Fibroblast of skin of scalp (primary cell): ENCODE measurements at regions not wholly inside any gene's neighbourhood (a gene's known extent, or its start where the extent isn't known, plus 50 kb on each side); places are given as distances from the start of the nearest gene placed in this dataset.
"Not testable (repeated sequence)": the region's sequence is repeated elsewhere in the genome, so short reads cannot be mapped to it uniquely, and the experiment has no call there.

Experiments used
- DNase-seq: peaks from one replicate; pipeline ENCODE4 v3.0.0-alpha.2; 2013

GRCh38 chr7:138169441-138169851 is 93.2 kb downstream of the AKR1D1 start:
- no peak for DNase-seq

- no peak for DNase-seq
These were observed 94.0 kb downstream of the AKR1D1 start for GRCh38 chr7:138170298-138170697.

- DNase-seq, result no peak
These were observed 94.9 kb downstream of the AKR1D1 start for GRCh38 chr7:138170959-138171703.

- no peak for DNase-seq
These were observed 97.3 kb downstream of the AKR1D1 start for GRCh38 chr7:138173548-138173947.

- no peak for DNase-seq
These were observed 99.8 kb downstream of the AKR1D1 start for GRCh38 chr7:138176060-138176459.

DNA sequence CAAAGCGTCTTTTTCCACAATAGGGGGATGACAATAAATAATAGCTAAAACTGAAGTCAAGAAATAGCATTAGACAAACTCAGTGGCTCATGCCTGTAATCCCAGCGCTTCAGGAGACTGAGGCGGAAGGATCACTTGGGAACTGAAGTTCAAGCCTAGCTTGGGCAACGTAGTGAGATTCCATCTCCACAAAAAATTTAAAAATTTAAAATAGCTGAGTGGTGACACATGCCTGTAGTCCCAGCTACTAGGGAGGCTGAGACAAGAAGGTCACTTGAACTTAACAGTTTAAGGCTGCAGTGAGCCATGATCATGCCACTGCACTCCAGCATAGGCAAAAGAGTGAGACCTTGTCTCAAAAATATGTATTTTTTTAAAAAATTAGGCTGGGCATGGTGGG is 107.9 kb downstream of the AKR1D1 start:
- DNase-seq, result no peak

GRCh38 chr7:138185132-138185908 is 109.1 kb downstream of the AKR1D1 start:
- DNase-seq, result no peak

DNA sequence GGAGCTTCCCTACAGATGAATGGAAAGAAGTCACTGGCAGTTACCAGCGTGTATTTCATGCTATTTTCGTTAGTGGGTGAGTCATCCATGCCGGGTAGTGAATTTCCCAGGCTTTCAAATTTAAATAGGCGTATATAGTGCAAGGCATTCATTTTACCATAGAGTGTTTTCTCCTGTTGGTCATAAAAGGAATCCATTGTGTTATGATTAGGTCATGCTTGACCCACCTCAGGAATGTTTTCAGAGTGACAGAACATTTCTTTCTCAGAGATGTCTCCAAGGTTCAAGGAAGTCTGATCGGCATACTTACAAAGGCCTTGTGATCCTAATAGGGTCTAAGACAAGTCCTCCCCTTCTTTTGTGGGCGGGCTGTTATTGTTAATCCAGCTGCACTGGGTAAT is 110.7 kb downstream of the AKR1D1 start:
- DNase-seq, result peak; percentile 35

GRCh38 chr7:138188290-138188858 is 112.1 kb downstream of the AKR1D1 start:
- no peak for DNase-seq

- DNase-seq, result no peak
These were observed 118.3 kb downstream of the AKR1D1 start for GRCh38 chr7:138194567-138194966.

GRCh38 chr7:138195151-138195571 is 118.9 kb downstream of the AKR1D1 start:
- DNase-seq, result no peak

DNA sequence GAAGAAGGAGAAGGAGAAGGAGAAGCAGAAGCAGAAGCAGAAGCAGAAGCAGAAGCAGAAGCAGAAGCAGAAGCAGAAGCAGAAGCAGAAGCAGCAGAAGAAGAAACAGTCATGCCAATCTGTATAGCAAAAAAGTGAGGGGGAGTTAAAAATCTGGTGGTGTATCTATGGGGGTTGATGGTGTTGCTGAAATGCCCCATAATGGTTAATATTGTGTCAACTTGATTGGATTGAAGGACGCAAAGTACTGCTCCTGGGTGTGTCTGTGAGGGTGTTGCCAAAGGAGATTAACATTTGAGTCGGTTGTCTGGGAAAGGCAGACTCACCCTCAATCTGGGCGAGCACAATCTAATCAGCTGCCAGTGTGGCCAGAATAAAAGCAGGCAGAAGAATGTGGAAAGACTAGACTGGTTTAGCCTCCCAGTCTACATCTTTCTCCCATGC is 120.3 kb downstream of the AKR1D1 start:
- not testable (repeated sequence) for DNase-seq

DNA sequence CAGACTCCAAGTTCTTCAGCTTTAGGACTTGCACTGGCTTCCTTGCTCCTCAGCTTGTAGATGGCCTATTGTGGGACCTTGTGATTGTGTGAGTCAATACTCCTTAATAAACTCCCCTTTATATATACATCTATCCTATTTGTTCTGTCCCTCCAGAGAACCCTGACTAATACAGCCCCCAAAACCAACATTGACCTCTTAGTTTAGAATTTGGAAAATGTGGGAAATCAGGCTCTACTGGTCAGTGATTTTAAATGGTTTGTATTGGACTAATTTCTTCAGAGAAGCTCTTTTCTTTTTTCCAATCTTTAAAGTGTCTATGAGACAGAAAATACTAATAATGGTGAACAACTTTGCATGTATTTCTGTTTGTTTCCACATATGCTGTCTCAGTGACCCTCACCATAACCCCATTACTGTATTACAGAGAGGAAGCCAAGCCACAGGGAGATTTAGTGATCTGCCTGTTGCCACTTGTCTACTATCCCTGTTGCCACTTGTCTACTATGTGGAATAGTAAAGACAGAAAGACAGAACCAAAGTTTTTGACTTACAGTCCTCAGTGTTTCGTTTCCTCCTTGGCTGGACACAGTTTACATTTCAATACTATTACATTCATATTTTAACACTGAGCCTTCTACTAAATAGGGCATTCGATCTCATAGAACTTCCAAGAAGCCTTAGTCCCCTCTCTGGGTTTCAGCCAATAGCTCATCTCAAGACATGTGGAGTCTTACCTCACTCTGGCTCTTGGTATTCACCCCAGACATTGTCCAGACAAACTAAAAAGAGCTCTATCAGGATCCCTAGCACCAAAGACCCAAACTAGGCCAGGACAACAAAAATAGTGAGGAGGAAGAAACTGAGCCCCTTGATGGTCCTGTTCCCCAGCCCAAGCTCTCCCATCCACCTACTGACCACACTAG is 121.0 kb downstream of the AKR1D1 start:
- no peak for DNase-seq

DNA sequence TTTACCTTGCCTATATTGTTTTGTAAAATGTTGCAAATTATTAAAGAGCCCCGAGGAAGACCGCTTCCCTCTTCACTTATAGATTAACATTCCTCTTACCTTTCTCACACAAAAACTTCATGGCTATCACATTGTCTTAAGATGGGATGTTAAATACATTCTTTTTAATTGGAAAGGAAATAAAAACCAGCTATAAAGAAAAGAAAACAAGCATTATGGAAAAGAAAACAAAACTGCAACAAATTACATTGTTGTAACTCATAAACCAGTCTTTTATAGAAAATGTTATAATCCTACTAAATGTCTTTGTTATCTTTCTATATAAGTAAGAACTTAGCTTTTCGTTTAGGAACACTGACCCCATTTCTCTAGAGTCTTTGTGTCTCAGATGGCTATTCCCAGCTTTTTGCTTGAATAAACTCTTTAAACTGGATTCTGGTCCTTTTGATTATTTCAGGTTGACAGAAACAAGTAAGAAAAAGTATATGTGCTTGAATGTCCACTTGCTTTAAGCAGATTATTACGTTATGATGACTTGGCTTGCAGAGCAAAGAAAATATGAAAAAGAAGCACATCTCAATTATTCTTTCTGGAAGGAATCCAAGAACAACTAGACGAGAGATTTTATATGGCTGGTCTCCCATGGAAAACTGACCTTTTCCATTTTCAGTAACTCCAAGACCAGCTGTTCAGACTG is 128.2 kb downstream of the AKR1D1 start:
- DNase-seq, result peak; percentile 12

GRCh38 chr7:138204982-138205298 is 128.7 kb downstream of the AKR1D1 start:
- DNase-seq, result no peak

- no peak for DNase-seq
These were observed 129.4 kb downstream of the AKR1D1 start for GRCh38 chr7:138205614-138206150.

- DNase-seq, result no peak
These were observed 131.3 kb downstream of the AKR1D1 start for GRCh38 chr7:138207555-138207971.

DNA sequence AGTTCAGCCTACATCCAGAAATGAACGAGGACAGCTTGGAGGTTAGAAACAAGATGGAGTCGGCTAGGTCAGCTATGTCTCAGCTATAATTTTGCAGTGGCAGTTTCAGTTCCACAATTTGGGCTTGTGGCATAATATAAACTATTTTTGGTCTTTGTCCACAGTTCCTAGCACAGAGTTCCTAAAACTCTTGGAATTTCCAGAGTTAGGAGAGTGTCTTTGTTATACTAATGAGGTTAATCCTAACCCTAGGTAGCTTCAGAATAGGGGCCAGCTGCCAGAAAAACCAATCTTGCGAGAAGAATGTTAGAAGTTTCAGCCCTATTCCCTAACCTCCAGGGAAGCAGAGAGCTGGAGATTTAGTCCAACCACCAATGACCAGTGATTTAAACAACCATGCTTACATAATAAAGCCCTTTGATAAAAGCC is 131.9 kb downstream of the AKR1D1 start:
- DNase-seq, result no peak

DNA sequence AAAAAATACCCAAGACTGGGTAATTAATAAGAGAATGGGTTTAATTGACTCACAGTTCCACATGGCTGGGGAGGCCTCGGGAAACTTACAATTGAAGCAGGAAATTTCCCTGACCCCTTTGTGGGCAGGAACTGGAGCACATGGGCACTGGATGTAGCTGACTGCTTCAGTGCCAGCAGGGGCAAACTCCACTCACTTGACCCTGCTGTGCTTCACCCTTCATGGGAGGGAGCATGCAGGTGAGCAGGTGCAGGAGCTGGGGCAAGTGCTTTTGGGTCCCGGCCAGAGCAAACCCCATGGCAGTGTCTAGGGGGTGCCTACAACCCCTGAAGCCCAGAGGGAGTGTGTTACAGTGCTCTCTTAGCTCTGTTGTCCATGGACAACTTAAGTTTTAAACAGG is 132.6 kb downstream of the AKR1D1 start:
- DNase-seq, result no peak

DNA sequence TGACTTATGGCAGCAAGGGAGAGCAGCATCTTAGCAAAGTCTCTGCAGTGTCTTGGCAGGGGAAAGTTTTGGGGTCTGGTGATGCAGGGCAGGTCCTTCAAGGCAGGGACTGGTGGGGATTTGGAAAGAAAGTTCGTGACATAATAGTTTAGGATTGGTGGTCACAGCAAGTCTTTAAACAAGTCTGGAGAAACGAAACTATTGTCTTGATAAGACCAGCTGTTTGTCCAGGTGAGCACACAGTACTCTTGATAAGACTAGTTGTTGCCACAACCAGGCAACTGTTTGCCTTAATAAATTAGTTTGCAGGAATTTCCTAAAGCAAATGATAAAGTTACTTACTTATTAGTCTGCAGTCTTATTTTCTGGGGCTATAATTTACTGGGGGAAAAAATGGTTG is 136.1 kb downstream of the AKR1D1 start:
- no peak for DNase-seq

DNA sequence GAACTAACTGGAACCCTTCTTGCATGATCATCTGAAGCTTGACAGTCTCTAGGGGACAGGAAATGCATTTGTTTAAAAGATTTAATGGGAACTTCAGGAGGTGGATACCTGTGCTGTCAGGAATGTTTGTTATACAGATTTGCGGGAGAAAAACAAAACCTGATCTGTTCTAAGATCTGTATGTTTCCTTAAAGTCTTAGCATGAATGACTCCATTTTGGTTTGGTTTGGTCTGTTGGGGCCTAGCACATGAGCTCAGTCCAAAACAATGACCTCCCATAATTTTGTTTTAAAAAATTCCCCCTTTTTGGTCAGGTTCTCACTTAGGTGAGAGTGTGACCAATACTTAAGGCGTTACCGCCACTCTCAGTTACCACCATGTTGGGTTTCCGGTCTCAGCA is 138.7 kb downstream of the AKR1D1 start:
- DNase-seq, result no peak

DNA sequence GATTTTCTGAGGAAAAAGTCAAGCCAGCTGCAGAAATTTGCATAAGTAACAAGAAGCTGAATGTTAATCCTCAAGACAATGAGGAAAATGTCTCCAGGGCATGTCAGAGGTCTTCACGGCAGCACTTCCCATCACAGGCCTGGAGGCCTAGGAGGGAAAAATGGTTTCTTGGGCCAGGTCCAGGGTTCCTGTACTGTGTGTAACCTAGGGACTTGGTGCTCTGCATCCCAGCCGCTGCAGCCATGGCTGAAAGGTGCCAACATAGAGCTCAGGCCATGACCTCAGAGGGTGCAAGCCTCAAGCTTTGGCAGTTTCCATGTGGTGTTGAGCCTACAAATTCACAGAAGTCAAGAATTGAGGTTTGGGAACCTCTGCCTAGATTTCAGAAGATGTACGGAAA is 144.1 kb downstream of the AKR1D1 start:
- not testable (repeated sequence) for DNase-seq
